Thyroid gland (tissue), 4 donors: ENCODE measurements at regions not wholly inside any gene's neighbourhood (a gene's known extent, or its start where the extent isn't known, plus 50 kb on each side); places are given as distances from the start of the nearest gene placed in this dataset.
A peak's percentile ranks its signal among the peaks of the same experiment; 100 is the strongest.

ENCODE experiments used
- DNase-seq, 2 donors: peaks; one replicate each; pipeline ENCODE4 v3.0.0-alpha.2; 2019
- H3K27ac ChIP-seq, 3 donors: fragments of 200-600 bp; sonication (generic); 1 replicate in 2 of 3; 2 replicates in 1 of 3; pipeline ENCODE4 v1.5.1; 2016 to 2019; ENCODE audit warnings: mild to moderate bottlenecking in 1 of 3, moderate library complexity in 1 of 3
- H3K27me3 ChIP-seq: fragments of 200-600 bp; sonication (generic); one replicate; pipeline ENCODE4 v1.5.1; 2019
- H3K36me3 ChIP-seq, 2 donors: fragments of 200-600 bp; sonication (generic); one replicate each; pipeline ENCODE4 v1.5.1; 2016 to 2019
- H3K4me1 ChIP-seq, 2 donors: fragments of 200-600 bp; sonication (generic); one replicate each; pipeline ENCODE4 v1.5.1; 2017 to 2019
- H3K4me3 ChIP-seq, 3 donors: fragments of 200-600 bp; sonication (generic); replicated peaks in 1 of 3; 1 replicate in 2 of 3; 2 replicates in 1 of 3; pipeline ENCODE4 v1.5.1; 2016; ENCODE audit warnings: mild to moderate bottlenecking in 1 of 3
- H3K9me3 ChIP-seq: fragments of 200-600 bp; sonication (generic); one replicate; pipeline ENCODE4 v1.5.1; 2017
- POLR2A ChIP-seq, 2 donors: fragments of 450-650 bp; IDR thresholded peaks; one replicate each; pipeline ENCODE4 v1.6.1; 2017; ENCODE audit warnings: antibody characterized with exemption in 2 of 2, mild to moderate bottlenecking in 2 of 2, moderate library complexity in 1 of 2
- WGBS, 2 donors: methylation state at CpG; one replicate each; pipeline ENCODE4 v1.1.5; 2017; 5-methylcytosine and 5-hydroxymethylcytosine counted together
- intact Hi-C: fragments of 100-400 bp; cut with DNase I; formaldehyde crosslinking; loops from one replicate; pipeline ENCODE4 v1.15.1; 2023
- TF ChIP-seq, protein P1 (sequence below), 6 experiments: fragments of 200-600 bp in 3 of 6; fragments of 450-650 bp in 3 of 6; sonication (generic) in 3 of 6; IDR thresholded peaks; one replicate each; pipeline ENCODE4 v1.5.1; 2016 to 2019; ENCODE audit warnings: antibody characterized with exemption in 6 of 6, mild to moderate bottlenecking in 2 of 6, inconsistent platforms in 1 of 6, moderate library complexity in 1 of 6

DNA sequence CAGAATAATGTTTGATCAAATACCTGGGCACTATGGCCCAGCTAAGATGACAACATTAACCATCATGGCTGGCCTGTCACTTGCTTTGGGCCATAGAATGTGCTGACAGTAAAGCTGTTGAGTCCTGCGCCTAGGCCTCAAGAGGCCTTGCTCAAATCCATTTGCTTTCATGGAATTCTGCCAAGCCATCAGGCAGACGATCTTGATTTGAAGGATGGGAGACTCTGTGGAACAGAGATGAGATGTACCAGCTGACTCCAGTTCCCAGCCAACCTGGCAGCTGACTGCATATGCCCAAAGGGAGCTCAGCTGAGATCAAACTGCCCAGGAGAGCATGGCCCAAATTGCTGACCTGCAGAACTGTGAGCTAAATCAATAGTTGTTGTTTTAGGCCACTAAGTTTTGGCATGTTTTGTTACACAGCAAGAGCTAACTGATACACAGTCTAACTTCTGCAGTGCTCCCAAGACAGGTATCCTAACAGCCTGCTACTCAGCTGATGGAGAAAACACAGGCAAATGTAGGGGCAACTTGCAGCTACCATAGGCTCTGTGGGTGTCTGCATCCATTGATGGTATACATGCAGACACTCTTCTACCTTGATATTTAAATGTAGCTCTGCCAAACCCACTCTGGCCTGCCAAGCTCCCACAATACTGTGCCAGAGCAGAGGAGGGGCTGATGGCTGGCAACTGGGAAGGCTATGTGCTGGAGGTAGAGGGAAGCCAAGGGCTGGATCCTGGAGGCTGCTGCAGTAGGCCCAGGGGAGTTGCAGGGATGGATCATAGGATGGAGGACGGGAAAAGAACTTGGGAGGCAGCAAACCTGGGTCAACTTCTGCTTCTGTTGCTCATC lies 55.2 kb upstream of the RNF24 start:
- Histone ChIP-seq H3K4me1 (peaks cover 0 to 9% of the 10 kb centered on the region in 2 donors), H3K9me3 (no peaks in the 10 kb centered on the region), H3K27ac (no peak overlapping the region), H3K27me3 (no peaks in the 10 kb centered on the region), H3K36me3 (no peaks in the 10 kb centered on the region), H3K4me3 (no peak overlapping the region)
- TF ChIP-seq, protein P1, sequence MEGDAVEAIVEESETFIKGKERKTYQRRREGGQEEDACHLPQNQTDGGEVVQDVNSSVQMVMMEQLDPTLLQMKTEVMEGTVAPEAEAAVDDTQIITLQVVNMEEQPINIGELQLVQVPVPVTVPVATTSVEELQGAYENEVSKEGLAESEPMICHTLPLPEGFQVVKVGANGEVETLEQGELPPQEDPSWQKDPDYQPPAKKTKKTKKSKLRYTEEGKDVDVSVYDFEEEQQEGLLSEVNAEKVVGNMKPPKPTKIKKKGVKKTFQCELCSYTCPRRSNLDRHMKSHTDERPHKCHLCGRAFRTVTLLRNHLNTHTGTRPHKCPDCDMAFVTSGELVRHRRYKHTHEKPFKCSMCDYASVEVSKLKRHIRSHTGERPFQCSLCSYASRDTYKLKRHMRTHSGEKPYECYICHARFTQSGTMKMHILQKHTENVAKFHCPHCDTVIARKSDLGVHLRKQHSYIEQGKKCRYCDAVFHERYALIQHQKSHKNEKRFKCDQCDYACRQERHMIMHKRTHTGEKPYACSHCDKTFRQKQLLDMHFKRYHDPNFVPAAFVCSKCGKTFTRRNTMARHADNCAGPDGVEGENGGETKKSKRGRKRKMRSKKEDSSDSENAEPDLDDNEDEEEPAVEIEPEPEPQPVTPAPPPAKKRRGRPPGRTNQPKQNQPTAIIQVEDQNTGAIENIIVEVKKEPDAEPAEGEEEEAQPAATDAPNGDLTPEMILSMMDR (IDR thresholded peaks at IDR 0.05), result no peak
- no peak for TF ChIP-seq POLR2A (IDR thresholded peaks at IDR 0.05)
- intact Hi-C loops, result loop anchor here (5.0 kb wide), 1 partner anchor 183 kb away; the partner anchor contains the start of gene PANK2
- DNase-seq, result no peak
- WGBS, 2 donors, result 68 to 71% methylated on average over 3 of the region's 3 CpGs

DNA sequence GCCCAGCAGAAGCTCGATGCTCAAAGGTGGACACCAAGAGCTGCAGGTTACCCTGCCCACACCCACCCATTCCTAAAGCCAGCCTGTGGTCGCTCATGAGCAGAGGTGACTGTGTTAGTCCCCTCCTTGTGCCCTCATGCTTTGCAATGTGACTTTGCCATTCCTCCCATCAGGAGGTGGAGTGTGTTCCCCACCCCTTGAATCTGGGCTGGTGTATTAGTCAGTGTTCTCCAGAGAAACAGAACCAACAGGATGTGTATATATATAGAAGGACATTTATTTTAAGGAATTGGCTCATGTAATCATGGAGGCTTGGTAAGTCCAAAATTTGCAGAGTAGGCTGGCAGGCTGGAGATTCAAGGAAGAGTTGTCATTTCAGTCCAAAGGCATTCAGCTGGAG lies 54.4 kb upstream of the RNF24 start:
- TF ChIP-seq, protein P1 (IDR thresholded peaks at IDR 0.05), result no peak
- no peak for TF ChIP-seq POLR2A (IDR thresholded peaks at IDR 0.05)
- Histone ChIP-seq H3K4me3 (no peak overlapping the region), H3K4me1 (peaks cover 3 to 17% of the 10 kb centered on the region in 2 donors), H3K9me3 (no peaks in the 10 kb centered on the region), H3K27me3 (no peaks in the 10 kb centered on the region), H3K27ac (no peak overlapping the region), H3K36me3 (no peaks in the 10 kb centered on the region)
- intact Hi-C loops, result loop anchor here (5.0 kb wide), 2 partner anchors 52 to 182 kb away; partner anchors contain the start of genes PANK2 and RNF24
- WGBS, 2 donors, result 86 to 91% methylated on average over 2 of the region's 2 CpGs
- DNase-seq, result no peak

DNA sequence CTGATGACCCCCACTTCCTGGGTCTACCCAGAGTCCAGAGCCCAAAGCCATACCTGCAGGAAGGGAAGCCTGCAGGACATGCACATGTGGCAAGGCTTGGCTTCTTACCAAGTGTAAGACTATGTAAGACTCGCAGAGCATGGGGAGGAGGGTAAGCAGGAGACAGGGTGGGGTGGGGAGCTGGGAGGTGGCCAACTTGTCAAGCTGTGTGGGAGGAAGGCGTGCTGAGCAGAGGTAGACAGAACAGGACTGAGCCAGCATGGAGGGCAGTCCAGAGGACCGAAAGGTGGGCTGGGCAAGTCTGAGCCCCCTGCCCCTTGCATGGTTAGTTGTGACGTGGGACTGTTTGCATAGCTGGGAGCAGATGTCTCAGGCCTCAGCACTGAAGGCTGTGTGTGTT lies 53.4 kb upstream of the RNF24 start:
- Histone ChIP-seq H3K9me3 (no peaks in the 10 kb centered on the region), H3K36me3 (no peaks in the 10 kb centered on the region), H3K4me1 (peaks cover 7 to 27% of the 10 kb centered on the region in 2 donors), H3K27me3 (no peaks in the 10 kb centered on the region), H3K27ac (no peak overlapping the region), H3K4me3 (no peak overlapping the region)
- DNase-seq, result peak in 1 of 2 donors; percentile 10
- WGBS, 2 donors, result 37 to 64% methylated on average over 4 of the region's 4 CpGs
- intact Hi-C loops, result loop anchor here (5.0 kb wide), 1 partner anchor 51 kb away; the partner anchor contains the start of gene RNF24
- TF ChIP-seq POLR2A (IDR thresholded peaks at IDR 0.05), result no peak
- TF ChIP-seq, protein P1 (IDR thresholded peaks at IDR 0.05), result no peak

DNA sequence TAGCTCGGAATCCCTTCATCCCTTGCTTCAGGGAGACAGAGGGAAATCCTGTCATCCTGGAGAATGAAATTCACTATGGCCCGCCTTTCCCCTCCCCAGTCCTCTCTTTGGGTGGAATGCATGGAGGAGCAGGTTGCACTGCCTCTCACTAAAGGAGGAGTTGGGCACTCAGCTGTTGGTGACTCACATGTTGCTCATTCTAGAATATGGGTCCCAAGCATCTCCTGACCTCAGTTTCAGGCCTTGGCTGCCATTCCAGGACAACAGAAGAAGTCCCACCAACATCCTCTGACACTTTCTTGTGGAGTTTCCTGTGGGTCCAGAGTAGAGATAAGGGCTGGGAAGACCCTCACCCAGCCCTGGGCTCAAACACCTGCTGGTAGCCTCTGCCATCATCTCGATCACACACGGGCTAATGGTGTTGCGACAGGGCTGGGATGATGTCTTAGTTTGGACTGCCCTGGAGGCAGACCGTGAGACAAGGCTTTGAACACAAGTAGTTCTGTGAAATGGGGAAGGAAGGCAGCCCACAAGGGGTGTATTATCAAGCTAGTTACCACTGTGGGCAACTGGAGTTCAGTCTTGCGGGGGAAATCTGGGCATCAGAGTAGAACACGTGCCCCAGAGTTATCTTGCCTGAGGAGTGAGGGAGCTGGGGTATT lies 52.4 kb upstream of the RNF24 start:
- peaks cover 7 to 30% of the 10 kb centered on the region in 2 donors for H3K4me1 ChIP-seq
- H3K36me3 ChIP-seq, result no peaks in the 10 kb centered on the region
- H3K27me3 ChIP-seq, result no peaks in the 10 kb centered on the region
- H3K27ac ChIP-seq, result no peak overlapping the region
- TF ChIP-seq POLR2A (IDR thresholded peaks at IDR 0.05), result no peak
- TF ChIP-seq, protein P1 (IDR thresholded peaks at IDR 0.05), result no peak
- intact Hi-C loops, result loop anchor here (5.0 kb wide), 1 partner anchor 50 kb away; the partner anchor contains the start of gene RNF24
- no peak for DNase-seq
- no peaks in the 10 kb centered on the region for H3K9me3 ChIP-seq
- whole genome bisulfite sequencing, 2 donors, result 83 to 97% methylated on average over 8 of the region's 8 CpGs
- no peak overlapping the region for H3K4me3 ChIP-seq
